Endothelial cell of umbilical vein (primary cell): ENCODE measurements at regions not wholly inside any gene's neighbourhood (a gene's known extent, or its start where the extent isn't known, plus 50 kb on each side); places are given as distances from the start of the nearest gene placed in this dataset.

Source experiments
- BruUV-seq: library from RNA; stranded (reverse); fragments of 400-500 nt; replicated peaks from 2 replicates; lab custom pipeline; 2021; lab: Mats Ljungman, UMichigan
- CTCF ChIA-PET: fragments of 300-600, 350-600 bp; sonication (Branson Sonifier 250); formaldehyde crosslinking; loops from one replicate; lab custom pipeline; 2021; ENCODE audit warnings: antibody characterized with exemption, inconsistent platforms; lab: Charles Lee
- POLR2A ChIA-PET: fragments of 300-600, 350-600 bp; sonication (Branson Sonifier 250); formaldehyde crosslinking; loops from one replicate; lab custom pipeline; 2021; ENCODE audit warnings: antibody characterized with exemption, inconsistent platforms; lab: Charles Lee
- DNase-seq: peaks from one replicate; pipeline ENCODE4 v3.0.0-alpha.2; 2011; ENCODE audit warnings: low read depth, low spot score
- FAIRE-seq: peaks from 2 replicates; lab custom pipeline; 2011; peaks lifted over from hg19 to GRCh38; lab: Jason Lieb, UNC
- H2AFZ ChIP-seq: 2 replicates; pipeline ENCODE4 v1.6.0; 2012; ENCODE audit warnings: low read depth, low read length, control low read depth, inconsistent platforms
- H3K27ac ChIP-seq: 2 replicates; pipeline ENCODE4 v1.5.1; 2011; ENCODE audit warnings: low read depth, mild to moderate bottlenecking, control low read depth, low read length, moderate library complexity; ENCODE audit not compliant: insufficient read depth
- H3K27me3 ChIP-seq, 2 experiments: 2 replicates each; pipeline versions ENCODE4 v1.6.0 to v1.6.1; 2011; ENCODE audit warnings: low read length in 2 of 2, mixed read lengths in 1 of 2; ENCODE audit not compliant: control insufficient read depth in 2 of 2, insufficient read depth in 2 of 2
- H3K36me3 ChIP-seq, 2 experiments: 2 replicates in 1 of 2; 3 replicates in 1 of 2; pipeline ENCODE4 v1.5.1; 2011; ENCODE audit warnings: low read length in 2 of 2, mild to moderate bottlenecking in 1 of 2, moderate library complexity in 1 of 2; ENCODE audit not compliant: control insufficient read depth in 2 of 2, insufficient read depth in 2 of 2; ENCODE audit errors: extremely low read depth in 1 of 2
- H3K4me1 ChIP-seq: 3 replicates; pipeline ENCODE4 v1.5.1; 2011; ENCODE audit warnings: mild to moderate bottlenecking, low read length; ENCODE audit not compliant: control insufficient read depth, insufficient read depth; ENCODE audit errors: extremely low read depth
- H3K4me2 ChIP-seq: 2 replicates; pipeline ENCODE4 v1.6.1; 2011; ENCODE audit warnings: low read length, control low read depth, mixed read lengths; ENCODE audit not compliant: insufficient read depth
- H3K4me3 ChIP-seq, 3 experiments: fragments of 200-600 bp in 1 of 3; sonication (generic), shearing (Covaris generic) in 1 of 3; replicated peaks in 1 of 3; 2 replicates each; pipeline ENCODE4 v1.5.1; 2011 to 2016; ENCODE audit warnings: control low read depth in 3 of 3, low read length in 3 of 3, mild to moderate bottlenecking in 2 of 3, inconsistent platforms in 1 of 3, low read depth in 1 of 3, moderate library complexity in 1 of 3; ENCODE audit not compliant: insufficient read depth in 1 of 3
- H3K79me2 ChIP-seq: 2 replicates; pipeline ENCODE4 v1.6.0; 2012; ENCODE audit warnings: low read length, inconsistent platforms; ENCODE audit not compliant: control insufficient read depth, insufficient read depth
- H3K9ac ChIP-seq: replicated peaks from 2 replicates; pipeline ENCODE3; 2011; ENCODE audit warnings: low read length, control low read depth; ENCODE audit not compliant: insufficient read depth; ENCODE audit errors: extremely low read depth
- H3K9me1 ChIP-seq: replicated peaks from 3 replicates; pipeline ENCODE4 v1.6.0; 2011; ENCODE audit warnings: mild to moderate bottlenecking, low read length; ENCODE audit not compliant: control insufficient read depth, insufficient read depth; ENCODE audit errors: extremely low read depth
- H3K9me3 ChIP-seq: replicated peaks from 2 replicates; pipeline ENCODE4 v1.5.1; 2012; ENCODE audit warnings: low read length, inconsistent platforms; ENCODE audit not compliant: control insufficient read depth, insufficient read depth
- H4K20me1 ChIP-seq: replicated peaks from 2 replicates; pipeline ENCODE3; 2011; ENCODE audit warnings: mild to moderate bottlenecking, low read length; ENCODE audit not compliant: control insufficient read depth, insufficient read depth; ENCODE audit errors: extremely low read depth
- EZH2 ChIP-seq: IDR thresholded peaks from 2 replicates; pipeline ENCODE4 v1.6.1; 2012; ENCODE audit warnings: borderline replicate concordance, low read depth, mild to moderate bottlenecking, moderate library complexity, low read length, inconsistent platforms; ENCODE audit not compliant: severe bottlenecking
- FOS ChIP-seq: IDR thresholded peaks from 2 replicates; pipeline ENCODE4 v1.6.1; 2011; ENCODE audit warnings: mild to moderate bottlenecking, low read length, moderate library complexity, borderline replicate concordance; ENCODE audit not compliant: insufficient read depth
- GATA2 ChIP-seq: IDR thresholded peaks from 2 replicates; pipeline ENCODE4 v1.7.0; 2011; ENCODE audit warnings: low read depth, mild to moderate bottlenecking, moderate library complexity, mixed read lengths, low read length; ENCODE audit not compliant: insufficient read length, insufficient read depth
- JUN ChIP-seq: IDR thresholded peaks from 2 replicates; pipeline ENCODE4 v1.6.1; 2011; ENCODE audit warnings: borderline replicate concordance, low read depth; ENCODE audit not compliant: insufficient read length, insufficient read depth
- MAX ChIP-seq: IDR thresholded peaks from 2 replicates; pipeline ENCODE4 v1.6.1; 2011; ENCODE audit not compliant: insufficient read depth, insufficient read length
- MYC ChIP-seq: IDR thresholded peaks from one replicate; pipeline ENCODE4 v1.6.1; 2011; ENCODE audit warnings: mild to moderate bottlenecking, low read depth, low read length
- POLR2A ChIP-seq: IDR thresholded peaks from 2 replicates; pipeline ENCODE4 v1.6.1; 2012; ENCODE audit warnings: low read depth, mild to moderate bottlenecking, control low read depth, low read length
- POLR2AphosphoS5 ChIP-seq: IDR thresholded peaks from 2 replicates; pipeline ENCODE4 v1.6.1; 2012; ENCODE audit warnings: low read depth, mild to moderate bottlenecking, control low read depth, low read length, moderate library complexity; ENCODE audit not compliant: insufficient read depth
- dilution Hi-C: fragments of 300-500 bp; cut with MboI; formaldehyde crosslinking; loops from one replicate; pipeline ENCODE4 v1.15.0; 2019; ENCODE audit warnings: low sequenced_read_pairs; ENCODE audit not compliant: extremely low pct_ligation_motif_present
- intact Hi-C: fragments of 100-400 bp; cut with micrococcal nuclease; formaldehyde crosslinking; loops from one replicate; pipeline ENCODE4 v1.10.0; 2022
- TF ChIP-seq, protein P1 (sequence below), 2 donors: IDR thresholded peaks; 1 replicate in 1 of 2; 2 replicates in 1 of 2; pipeline ENCODE4 v1.5.1; 2011; ENCODE audit warnings: low read length in 2 of 2, mild to moderate bottlenecking in 2 of 2, moderate library complexity in 2 of 2, control low read depth in 1 of 2, inconsistent platforms in 1 of 2, low read depth in 1 of 2; ENCODE audit not compliant: insufficient read depth in 1 of 2; ENCODE audit errors: extremely low read depth in 1 of 2

GRCh38 chr2:35116151-35116550, 1239.4 kb upstream of the CRIM1 start:
- Histone ChIP-seq H4K20me1 (no peaks in the 10 kb centered on the region), H3K9ac (no peak overlapping the region), H3K79me2 (no peaks in the 10 kb centered on the region), H3K4me1 (no peaks in the 10 kb centered on the region), H3K4me3 (no peak overlapping the region), H3K4me2 (no peak overlapping the region), H2AFZ (no peak overlapping the region), H3K36me3 (no peaks in the 10 kb centered on the region), H3K27me3 (no peaks in the 10 kb centered on the region), H3K9me3 (no peaks in the 10 kb centered on the region), H3K9me1 (no peaks in the 10 kb centered on the region), H3K27ac (no peak overlapping the region)
- BruUV-seq: no TSS peak
- intact Hi-C loops (no loop called here), dilution Hi-C loops (no loop called here)
- TF ChIP-seq JUN: no peak
- TF ChIP-seq GATA2: no peak
- TF ChIP-seq POLR2AphosphoS5: no peak
- TF ChIP-seq POLR2A: no peak
- TF ChIP-seq MYC: no peak
- no peak for TF ChIP-seq MAX
- TF ChIP-seq EZH2: no peak
- TF ChIP-seq, protein P1, sequence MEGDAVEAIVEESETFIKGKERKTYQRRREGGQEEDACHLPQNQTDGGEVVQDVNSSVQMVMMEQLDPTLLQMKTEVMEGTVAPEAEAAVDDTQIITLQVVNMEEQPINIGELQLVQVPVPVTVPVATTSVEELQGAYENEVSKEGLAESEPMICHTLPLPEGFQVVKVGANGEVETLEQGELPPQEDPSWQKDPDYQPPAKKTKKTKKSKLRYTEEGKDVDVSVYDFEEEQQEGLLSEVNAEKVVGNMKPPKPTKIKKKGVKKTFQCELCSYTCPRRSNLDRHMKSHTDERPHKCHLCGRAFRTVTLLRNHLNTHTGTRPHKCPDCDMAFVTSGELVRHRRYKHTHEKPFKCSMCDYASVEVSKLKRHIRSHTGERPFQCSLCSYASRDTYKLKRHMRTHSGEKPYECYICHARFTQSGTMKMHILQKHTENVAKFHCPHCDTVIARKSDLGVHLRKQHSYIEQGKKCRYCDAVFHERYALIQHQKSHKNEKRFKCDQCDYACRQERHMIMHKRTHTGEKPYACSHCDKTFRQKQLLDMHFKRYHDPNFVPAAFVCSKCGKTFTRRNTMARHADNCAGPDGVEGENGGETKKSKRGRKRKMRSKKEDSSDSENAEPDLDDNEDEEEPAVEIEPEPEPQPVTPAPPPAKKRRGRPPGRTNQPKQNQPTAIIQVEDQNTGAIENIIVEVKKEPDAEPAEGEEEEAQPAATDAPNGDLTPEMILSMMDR (IDR thresholded peaks at IDR 0.05; ENCODE audit: extremely low read depth in 1 of 2, insufficient read depth in 1 of 2, low read depth in 1 of 2, low read length in 2 of 2): no peak
- no peak for TF ChIP-seq FOS
- no peak for FAIRE-seq
- ChIA-PET POLR2A (no interaction called here), CTCF (no interaction called here)
- no peak for DNase-seq
